ENCODE measurements at regions not wholly inside any gene's neighbourhood (a gene's known extent, or its start where the extent isn't known, plus 50 kb on each side); places are given as distances from the start of the nearest gene placed in this dataset.

- peaks cover 0 to 2% of the 10 kb centered on the region in 2 experiments; a peak in 1 of 5 replicates for H3K27me3 ChIP-seq (ENCODE audit: control insufficient read depth in 2 of 2, insufficient read depth in 2 of 2, low read length in 2 of 2)
- no peaks in the 10 kb centered on the region for H3K9me3 ChIP-seq (replicated peaks; ENCODE audit: control insufficient read depth, insufficient read depth, low read depth, low read length)
- TF ChIP-seq NFATC3 (IDR thresholded peaks at IDR 0.05) (no peak), CBX5 (IDR thresholded peaks at IDR 0.05; ENCODE audit: borderline replicate concordance, low read depth) (no peak), E2F6 (IDR thresholded peaks at IDR 0.05; ENCODE audit: borderline replicate concordance in 1 of 2, extremely low read depth in 1 of 2, insufficient read depth in 1 of 2, insufficient read length in 1 of 2, low read depth in 1 of 2, low read length in 1 of 2, poor library complexity in 1 of 2, severe bottlenecking in 1 of 2) (no peak), EGR1 (conservative IDR thresholded peaks at IDR 0.05) (no peak), ARID1B (IDR thresholded peaks at IDR 0.05) (no peak), SREBF2 (CRISPR knock-in tag; IDR thresholded peaks at IDR 0.05) (no peak)
- no peak overlapping the region for H3K27ac ChIP-seq (ENCODE audit: extremely low read depth, low read depth, low read length)
- no peaks in the 10 kb centered on the region for H3K9me1 ChIP-seq (ENCODE audit: control insufficient read depth, insufficient read depth, low read length)
- CTCF ChIA-PET (ENCODE audit: low intra/inter-chr PET ratio), result interaction anchor here (0.6 kb wide), 1 partner anchor 11 kb away, joined by 4 read pairs; no protein-coding TSS in a partner anchor
- ATAC-seq, result no peak
- intact Hi-C loops (cut with micrococcal nuclease) (no loop called here), in situ Hi-C loops (cut with MboI) (no loop called here)
- WGBS (ENCODE audit: insufficient coverage, low coverage, missing lambda C conversion rate), result 0% methylated on average over 3 of the region's 3 CpGs
- no peaks in the 10 kb centered on the region for H3K79me2 ChIP-seq (ENCODE audit: control insufficient read depth, insufficient read depth, low read length)
- no peaks in the 10 kb centered on the region for H3K36me3 ChIP-seq (ENCODE audit: control insufficient read depth, insufficient read depth, low read length)
- DNase-seq (ENCODE audit: extremely low read depth in 1 of 4, low spot score in 3 of 4), result no peak
- no peak overlapping the region for H2AFZ ChIP-seq (ENCODE audit: low read depth, low read length)
- H3K4me2 ChIP-seq (ENCODE audit: insufficient read depth, low read length), result no peak overlapping the region
- H3K9ac ChIP-seq (ENCODE audit: insufficient read depth in 1 of 2, low read depth in 2 of 2, low read length in 2 of 2), result no peak overlapping the region
- no peaks in the 10 kb centered on the region for H3K4me1 ChIP-seq (replicated peaks in 1 of 2; ENCODE audit: control insufficient read depth in 2 of 2, insufficient read depth in 2 of 2, low read length in 2 of 2)
- H4K20me1 ChIP-seq (replicated peaks; ENCODE audit: control insufficient read depth, insufficient read depth, low read length), result no peaks in the 10 kb centered on the region
- POLR2A ChIA-PET, result interaction anchor here (1.0 kb wide), 1 partner anchor 8 kb away, joined by 3 read pairs; no protein-coding TSS in a partner anchor
- FAIRE-seq, result no peak
- BruUV-seq (replicated peaks), result no TSS peak
- H3K4me3 ChIP-seq, result no peak overlapping the region
Observed at GRCh38 chr12:46981622-46982021, 97.8 kb upstream of the PCED1B start.

All from K562 (cell line).